ENCODE measurements at regions not wholly inside any gene's neighbourhood (a gene's known extent, or its start where the extent isn't known, plus 50 kb on each side); places are given as distances from the start of the nearest gene placed in this dataset.

- no peak for DNase-seq
These were observed 1317.4 kb upstream of the TENM3 start for GRCh38 chr4:180925805-180926204.

GRCh38 chr4:180926277-180926676 lies 1316.9 kb upstream of the TENM3 start:
- no peak for DNase-seq

DNA sequence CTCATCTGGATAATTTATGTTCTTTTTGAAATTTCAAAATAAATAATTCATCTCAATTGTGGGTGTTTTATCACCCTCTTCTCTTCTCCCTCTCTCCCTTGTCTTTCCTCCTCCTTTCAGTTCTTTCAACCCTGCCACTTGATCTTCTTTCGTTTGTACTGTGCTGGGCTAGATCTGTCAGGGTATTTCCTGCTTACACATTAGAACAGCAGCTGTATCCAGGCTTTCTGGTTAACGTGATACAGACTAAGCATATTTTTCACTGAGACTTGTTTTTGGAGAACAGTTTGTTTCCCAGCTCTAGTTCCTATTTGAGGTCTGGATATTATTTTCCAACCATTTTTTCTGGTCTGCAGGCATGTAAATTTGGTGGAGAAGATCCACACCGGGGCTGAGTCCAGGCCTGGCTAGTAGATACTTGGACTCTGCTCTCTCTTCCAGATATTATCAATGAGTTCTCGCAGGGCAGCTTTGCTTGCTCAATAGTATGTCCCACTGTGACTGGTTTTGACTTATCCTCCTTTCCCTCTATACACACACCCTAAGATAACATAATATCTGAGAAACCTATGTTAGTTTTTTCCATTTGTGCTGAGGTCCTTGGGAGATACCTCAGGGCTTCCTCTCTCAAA lies 1310.7 kb upstream of the TENM3 start:
- DNase-seq, result no peak

GRCh38 chr4:180937083-180937482 lies 1306.1 kb upstream of the TENM3 start:
- DNase-seq, result no peak

DNA sequence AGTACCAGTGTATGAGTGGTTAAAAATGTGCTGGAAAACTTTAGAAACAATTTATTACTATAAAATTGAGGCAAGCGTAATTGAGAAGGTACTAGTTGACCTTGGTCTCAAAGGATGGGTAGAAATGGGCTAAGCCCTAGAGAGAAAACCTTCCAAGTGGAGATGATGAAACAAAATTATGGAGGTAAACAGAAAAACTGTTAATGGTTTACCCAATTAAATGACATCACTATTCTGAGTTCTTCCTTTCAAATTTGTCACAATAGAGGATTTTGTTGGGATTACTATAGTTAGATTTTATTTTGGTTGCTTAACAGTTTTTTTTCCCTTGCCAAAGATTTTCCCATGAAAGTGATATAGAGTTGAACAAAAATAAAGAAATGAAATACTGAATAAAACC lies 1302.5 kb upstream of the TENM3 start:
- DNase-seq, result no peak

DNA sequence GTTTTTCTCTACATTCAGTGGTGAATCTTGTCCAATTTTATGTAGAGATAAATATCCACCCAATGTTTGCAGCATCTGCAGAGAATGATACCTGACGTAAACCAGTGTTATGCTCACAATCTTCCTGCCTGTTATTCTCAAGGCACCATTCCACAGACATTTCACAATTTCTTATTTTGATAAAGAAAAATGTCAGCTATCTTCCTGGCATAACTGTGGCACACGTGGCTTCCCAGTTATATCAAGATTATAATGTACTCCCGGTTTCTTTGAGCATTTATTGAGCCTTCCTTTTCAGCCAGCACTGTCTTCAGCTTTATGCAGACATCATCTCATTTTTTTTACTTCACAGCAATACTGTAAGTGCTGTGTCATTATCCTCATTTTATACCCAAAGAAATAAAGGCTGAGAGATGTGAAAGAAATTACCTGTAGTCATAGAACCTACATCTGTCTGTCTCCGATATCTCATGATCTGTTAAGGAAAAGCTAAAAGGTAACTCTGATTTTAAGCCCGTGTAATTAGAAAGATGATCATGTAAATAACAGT lies 1300.8 kb upstream of the TENM3 start:
- no peak for DNase-seq

- DNase-seq, result no peak
These were observed 1297.0 kb upstream of the TENM3 start for GRCh38 chr4:180946188-180946587.

DNA sequence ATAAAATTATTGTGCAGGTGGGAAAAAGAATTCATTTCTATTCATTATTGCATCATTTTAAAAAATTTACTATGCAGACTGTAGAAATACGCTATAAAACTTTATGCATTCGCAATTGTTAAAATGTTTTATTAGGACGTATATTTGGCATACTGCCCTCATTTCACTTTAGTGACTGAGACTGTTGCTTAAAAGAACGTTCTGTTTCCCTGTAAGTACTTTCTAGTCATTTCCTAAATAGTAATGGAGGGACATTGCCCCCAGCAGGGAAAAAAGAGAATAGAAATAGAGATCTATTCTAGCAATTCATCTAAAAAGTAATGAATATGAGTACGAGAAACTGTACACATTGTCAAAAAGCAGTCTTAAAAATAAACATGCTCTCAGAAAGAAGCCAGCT lies 1295.8 kb upstream of the TENM3 start:
- DNase-seq, result no peak

DNA sequence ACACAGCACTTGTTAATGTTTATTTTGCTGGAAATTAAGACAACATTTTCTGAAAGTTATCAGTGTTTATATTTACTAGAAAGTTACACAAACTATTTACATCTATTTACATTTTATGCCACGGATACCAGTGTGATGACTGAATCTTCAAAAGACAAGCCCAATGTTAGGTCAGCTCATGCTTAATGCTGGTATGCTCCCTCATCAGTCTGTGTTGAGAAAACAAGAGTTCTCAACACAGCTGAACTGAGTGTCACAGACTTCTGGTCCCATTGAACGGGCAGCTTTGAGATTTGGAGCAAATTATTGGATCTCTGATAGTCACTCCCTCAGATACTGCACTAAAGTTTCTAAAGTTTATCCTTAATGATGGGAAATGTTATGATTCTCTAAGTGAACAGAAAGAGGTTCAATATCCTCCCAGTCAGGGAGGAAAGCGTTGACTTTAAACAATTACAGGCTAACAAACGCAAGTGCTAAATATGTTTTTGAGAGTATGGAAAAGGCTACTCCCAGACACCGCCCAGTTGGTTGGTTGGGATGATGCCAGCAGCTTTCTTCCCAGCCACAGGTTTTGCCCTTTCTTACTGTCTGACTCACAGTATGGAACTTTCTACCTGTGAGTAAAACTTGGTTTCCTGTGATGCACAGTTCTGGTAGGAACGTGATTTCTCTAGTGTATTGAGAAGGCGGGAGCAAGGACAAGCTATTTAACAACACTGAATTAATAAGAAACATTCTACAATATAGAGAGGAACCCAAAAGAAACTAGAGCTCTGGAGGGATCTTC lies 1293.6 kb upstream of the TENM3 start:
- no peak for DNase-seq

DNA sequence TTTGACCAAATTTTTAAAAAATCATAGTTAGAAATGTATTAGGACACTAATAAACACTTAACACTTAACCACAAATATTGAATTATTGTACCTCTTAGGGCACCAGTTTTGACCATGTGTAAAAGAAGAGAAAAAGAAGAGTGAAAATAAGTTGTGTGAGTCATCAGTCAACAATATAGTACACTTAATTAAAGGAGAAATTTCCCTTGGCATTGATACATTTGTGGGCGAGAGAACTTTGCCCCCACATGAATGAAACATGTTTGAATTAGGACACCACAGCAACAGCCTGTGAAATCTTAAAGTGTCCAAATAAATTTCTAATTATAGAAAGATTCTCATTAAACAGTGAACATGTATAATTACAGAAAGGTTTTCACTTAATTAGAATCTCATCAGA lies 1292.8 kb upstream of the TENM3 start:
- no peak for DNase-seq

DNA sequence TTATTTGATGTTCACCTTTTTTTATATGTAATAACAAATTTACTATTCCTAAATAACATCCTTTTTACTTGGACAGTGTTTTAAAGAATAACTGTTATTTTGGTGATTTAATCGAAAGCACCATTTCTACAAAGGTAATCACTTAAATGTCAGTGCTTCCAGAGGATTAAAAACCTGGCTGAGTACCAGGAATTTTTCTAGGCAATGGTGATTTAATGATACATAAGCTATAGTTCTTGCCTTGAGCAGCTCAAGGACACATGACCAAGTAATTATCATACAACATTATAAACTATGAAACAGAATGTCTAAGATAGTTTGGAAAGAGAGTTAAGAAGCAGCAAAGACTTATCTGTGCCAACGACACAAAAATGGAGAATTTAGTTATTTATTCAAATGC lies 1291.9 kb upstream of the TENM3 start:
- DNase-seq, result no peak

GRCh38 chr4:180953572-180953971 lies 1289.6 kb upstream of the TENM3 start:
- no peak for DNase-seq

DNA sequence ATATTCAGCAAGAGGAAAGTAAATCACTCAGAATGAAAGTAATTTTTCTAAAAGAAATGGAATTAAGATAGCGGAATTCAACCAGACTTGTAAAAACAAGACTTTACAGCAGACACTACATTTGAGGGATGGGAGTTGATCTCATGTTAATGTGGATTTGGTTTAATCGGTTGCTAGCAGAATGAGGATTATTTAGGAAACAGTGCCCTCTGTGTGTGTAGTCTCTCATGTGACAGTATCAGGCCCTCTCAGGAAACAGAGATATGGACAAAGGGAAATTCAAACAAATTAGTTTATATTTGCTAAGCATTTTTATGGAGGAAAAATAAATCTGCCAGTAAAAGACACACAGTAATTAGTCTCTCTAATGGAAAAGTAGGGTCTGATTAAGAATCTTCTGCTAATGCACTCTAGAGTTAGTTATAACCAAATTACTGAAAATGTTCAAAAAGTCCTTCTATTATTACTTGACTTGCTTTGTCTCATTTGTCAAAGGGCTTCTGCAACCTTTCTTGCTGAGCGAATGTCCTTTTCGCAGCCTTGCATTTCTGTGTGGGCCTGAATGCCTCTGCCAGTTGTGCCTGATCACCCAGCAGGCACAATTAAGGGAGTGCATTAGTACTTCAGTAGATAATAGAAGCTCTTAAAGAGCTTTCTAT lies 1282.3 kb upstream of the TENM3 start:
- DNase-seq, result no peak

GRCh38 chr4:180962268-180962667 lies 1280.9 kb upstream of the TENM3 start:
- DNase-seq, result no peak

GRCh38 chr4:180966312-180966711 lies 1276.9 kb upstream of the TENM3 start:
- DNase-seq, result no peak

- no peak for DNase-seq
These were observed 1275.3 kb upstream of the TENM3 start for GRCh38 chr4:180967936-180968335.

DNA sequence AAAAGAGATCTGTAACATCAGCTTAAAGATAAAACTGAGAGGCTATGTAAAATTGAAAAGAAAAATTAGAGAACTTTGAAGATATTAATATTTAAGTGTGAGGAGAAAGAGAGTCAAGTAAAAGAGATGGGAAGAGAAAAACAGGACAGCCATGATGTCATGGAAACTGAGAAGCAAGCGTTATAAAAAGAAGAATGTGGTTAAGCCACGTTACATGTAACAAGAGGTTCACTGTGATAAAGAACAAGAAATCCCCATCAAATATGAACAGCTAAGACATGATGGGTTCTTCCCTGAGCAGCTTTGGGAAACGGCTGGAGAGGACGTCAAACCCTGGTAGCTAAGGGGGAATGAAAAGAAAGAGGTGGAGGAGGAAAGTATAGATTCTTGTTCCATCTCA lies 1269.3 kb upstream of the TENM3 start:
- DNase-seq, result no peak

GRCh38 chr4:180990931-180991330 lies 1252.3 kb upstream of the TENM3 start:
- no peak for DNase-seq

DNA sequence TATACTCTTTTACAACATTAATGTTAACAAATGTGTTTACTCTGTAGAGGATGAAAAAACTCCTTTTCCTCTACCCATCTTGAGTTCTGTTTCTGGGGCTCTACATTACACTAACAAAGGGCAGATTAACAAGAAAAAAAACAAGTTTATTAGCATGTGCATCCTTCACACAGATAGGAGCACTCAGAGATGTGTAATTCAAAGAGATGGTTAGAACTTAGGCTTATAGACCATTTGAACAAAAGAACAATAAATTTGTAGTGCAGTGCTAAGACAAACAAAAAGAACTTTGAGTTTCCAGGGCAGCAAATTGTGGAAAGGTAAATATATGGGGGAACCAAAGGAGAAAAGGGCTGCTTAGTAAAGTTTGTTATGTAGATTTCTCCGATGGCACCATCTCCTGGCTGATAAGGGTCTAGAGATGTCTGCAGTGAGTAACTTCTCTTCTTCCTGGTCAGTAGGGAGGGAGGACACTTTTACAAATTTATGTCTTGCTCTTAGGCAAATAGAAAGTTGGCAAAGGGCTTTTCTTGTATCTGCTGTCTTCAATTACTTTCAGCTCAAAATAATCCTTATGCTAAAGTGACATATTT lies 1249.9 kb upstream of the TENM3 start:
- DNase-seq, result no peak

DNA sequence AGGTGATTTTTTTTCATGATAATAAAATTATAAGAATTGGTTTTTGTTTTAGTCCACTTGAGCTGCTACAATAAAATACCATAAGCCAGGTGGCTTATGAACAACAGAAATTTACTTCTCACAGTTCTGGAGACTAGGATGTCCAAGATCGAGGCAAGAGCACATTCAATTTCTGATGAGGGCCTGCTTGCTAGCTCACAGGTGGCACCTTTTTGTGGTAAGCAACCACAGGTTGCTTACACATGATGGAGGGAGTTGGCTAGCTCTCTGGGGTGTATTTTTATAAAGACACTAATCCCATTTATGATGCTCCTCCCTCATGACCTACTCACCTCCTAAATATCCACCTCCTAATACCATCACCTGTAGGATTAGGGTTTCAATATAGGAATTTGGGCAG lies 1248.5 kb upstream of the TENM3 start:
- DNase-seq, result no peak

DNA sequence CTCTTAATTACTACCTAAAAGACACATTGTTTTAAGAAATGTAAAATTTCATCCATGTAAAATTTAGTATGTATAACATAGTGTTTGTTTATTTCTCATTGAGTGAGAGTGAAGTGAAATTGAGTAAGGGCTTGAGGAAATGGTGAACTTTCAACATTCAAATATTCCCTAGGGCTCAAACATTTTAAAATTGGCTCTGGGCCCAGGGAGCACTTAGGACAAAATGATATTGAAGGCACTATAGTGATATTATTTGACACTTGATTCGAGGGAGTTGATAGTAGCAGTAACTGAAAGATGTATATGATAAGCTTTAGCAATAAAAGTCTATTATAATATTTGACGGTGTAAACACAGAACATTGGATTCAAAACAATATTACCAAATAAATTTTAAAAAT lies 1244.0 kb upstream of the TENM3 start:
- peak; percentile 50 for DNase-seq

DNA sequence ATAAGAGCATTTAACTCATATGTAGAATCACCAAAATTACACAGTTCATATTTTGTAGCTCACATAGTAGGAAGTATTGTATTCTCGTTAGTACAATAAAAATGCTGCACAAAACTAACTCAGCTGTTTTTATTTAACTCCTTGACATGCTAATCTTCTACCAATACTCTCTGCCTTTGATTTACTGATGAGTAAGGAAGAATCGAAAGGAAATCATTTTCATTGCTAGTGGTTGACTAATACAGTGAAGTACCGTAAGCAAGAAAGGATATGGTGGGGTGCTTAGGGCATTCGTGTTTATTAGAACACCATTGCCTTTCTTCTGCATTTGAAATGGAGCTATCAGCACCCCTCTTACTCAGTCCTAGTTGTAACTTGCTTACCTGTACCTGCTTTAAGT lies 1239.1 kb upstream of the TENM3 start:
- DNase-seq, result no peak

- DNase-seq, result no peak
These were observed 1236.5 kb upstream of the TENM3 start for GRCh38 chr4:181006499-181007260.

All from DMS79 (cell line).